GM12875 (cell line): ENCODE measurements at regions not wholly inside any gene's neighbourhood (a gene's known extent, or its start where the extent isn't known, plus 50 kb on each side); places are given as distances from the start of the nearest gene placed in this dataset.

Experiments
- H3K4me3 ChIP-seq: one replicate; pipeline ENCODE4 v1.5.1; 2011; ENCODE audit warnings: low read depth, low read length, control low read depth
- TF ChIP-seq, protein P1 (sequence below): IDR thresholded peaks from 2 replicates; pipeline ENCODE4 v1.5.1; 2011; ENCODE audit warnings: low read depth, mild to moderate bottlenecking, control low read depth, inconsistent platforms, low read length, moderate library complexity, borderline replicate concordance; ENCODE audit not compliant: insufficient read depth

GRCh38 chr2:150168595-150169236 lies 318.8 kb downstream of the RND3 start:
- TF ChIP-seq, protein P1, sequence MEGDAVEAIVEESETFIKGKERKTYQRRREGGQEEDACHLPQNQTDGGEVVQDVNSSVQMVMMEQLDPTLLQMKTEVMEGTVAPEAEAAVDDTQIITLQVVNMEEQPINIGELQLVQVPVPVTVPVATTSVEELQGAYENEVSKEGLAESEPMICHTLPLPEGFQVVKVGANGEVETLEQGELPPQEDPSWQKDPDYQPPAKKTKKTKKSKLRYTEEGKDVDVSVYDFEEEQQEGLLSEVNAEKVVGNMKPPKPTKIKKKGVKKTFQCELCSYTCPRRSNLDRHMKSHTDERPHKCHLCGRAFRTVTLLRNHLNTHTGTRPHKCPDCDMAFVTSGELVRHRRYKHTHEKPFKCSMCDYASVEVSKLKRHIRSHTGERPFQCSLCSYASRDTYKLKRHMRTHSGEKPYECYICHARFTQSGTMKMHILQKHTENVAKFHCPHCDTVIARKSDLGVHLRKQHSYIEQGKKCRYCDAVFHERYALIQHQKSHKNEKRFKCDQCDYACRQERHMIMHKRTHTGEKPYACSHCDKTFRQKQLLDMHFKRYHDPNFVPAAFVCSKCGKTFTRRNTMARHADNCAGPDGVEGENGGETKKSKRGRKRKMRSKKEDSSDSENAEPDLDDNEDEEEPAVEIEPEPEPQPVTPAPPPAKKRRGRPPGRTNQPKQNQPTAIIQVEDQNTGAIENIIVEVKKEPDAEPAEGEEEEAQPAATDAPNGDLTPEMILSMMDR: no peak

GRCh38 chr2:150167711-150168110 lies 319.8 kb downstream of the RND3 start:
- no peak overlapping the region for H3K4me3 ChIP-seq
- TF ChIP-seq, protein P1: no peak

More at GRCh38 chr2:150168595-150169236, 318.8 kb downstream of the RND3 start:
- no peak overlapping the region for H3K4me3 ChIP-seq

DNA sequence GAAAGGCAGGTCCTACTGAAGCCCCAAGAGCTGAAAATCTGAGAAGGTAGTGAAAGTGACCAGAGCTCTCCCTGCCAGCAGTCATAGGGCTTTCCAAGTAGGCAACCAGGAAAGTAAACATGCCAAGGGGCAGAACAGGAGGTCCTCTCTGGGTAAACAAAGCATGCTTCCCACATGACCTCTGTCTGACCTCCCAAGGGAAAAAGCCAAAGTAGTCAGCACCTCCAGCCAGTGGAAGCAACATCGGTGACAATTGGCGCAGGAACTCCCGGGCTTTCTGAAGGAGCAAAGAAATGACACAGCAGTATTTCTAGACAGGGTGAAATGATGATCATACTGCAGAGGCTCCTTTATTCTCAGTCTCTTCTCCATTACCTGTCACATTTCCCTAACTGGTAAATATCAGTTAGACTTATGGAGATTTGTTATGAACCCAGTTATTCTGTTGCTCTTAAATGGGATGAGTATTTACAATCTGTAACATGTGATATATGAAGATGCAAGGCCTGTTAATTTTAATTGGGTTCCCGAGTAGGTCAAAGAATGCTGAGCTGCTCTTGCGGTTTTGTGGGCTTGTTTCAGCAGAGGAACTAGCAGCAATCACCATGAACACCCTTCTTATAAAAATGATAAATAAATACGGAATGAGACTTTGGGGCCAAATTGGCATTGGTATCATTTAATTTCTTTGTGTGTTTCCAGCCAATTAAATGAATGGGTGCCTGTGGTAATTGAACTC lies 321.0 kb downstream of the RND3 start:
- TF ChIP-seq, protein P1: no peak
- no peak overlapping the region for H3K4me3 ChIP-seq

DNA sequence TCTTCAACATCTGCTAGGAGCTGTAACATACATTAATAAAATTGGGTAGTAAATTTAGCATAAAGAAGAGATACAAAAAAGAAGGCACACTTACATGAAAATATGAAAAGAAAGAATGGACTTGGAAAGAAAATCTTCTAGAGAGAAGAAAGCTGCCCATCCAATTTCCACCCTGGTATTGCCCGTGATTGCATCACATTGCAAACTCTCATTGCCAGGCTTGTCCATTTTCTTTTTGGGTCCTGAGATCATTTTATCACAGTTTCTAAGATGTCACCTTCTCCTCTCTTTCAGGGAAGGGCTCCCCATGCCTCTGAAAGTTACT lies 321.5 kb downstream of the RND3 start:
- no peak overlapping the region for H3K4me3 ChIP-seq
- TF ChIP-seq, protein P1: no peak

GRCh38 chr2:150165442-150165841 lies 322.0 kb downstream of the RND3 start:
- TF ChIP-seq, protein P1: no peak
- H3K4me3 ChIP-seq: no peak overlapping the region

GRCh38 chr2:150162241-150162942 lies 325.1 kb downstream of the RND3 start:
- TF ChIP-seq, protein P1: no peak
- no peak overlapping the region for H3K4me3 ChIP-seq
